T-helper 22 cell (primary cell): ENCODE measurements at regions not wholly inside any gene's neighbourhood (a gene's known extent, or its start where the extent isn't known, plus 50 kb on each side); places are given as distances from the start of the nearest gene placed in this dataset.

Experiments used
- DNase-seq: peaks from one replicate; pipeline ENCODE4 v3.0.0-alpha.2; 2020; ENCODE audit warnings: low read depth

- DNase-seq, result no peak
Measured at GRCh38 chr1:232445361-232446106, 184.4 kb downstream of the SIPA1L2 start.

GRCh38 chr1:232443372-232443771 is 186.6 kb downstream of the SIPA1L2 start:
- DNase-seq, result no peak

- no peak for DNase-seq
Measured at GRCh38 chr1:232441036-232441411, 188.9 kb downstream of the SIPA1L2 start.

- no peak for DNase-seq
Measured at GRCh38 chr1:232440325-232441035, 189.5 kb downstream of the SIPA1L2 start.

GRCh38 chr1:232439011-232439410 is 190.9 kb downstream of the SIPA1L2 start:
- DNase-seq, result no peak

- DNase-seq, result no peak
Measured at GRCh38 chr1:232438476-232438875, 191.5 kb downstream of the SIPA1L2 start.

- no peak for DNase-seq
Measured at GRCh38 chr1:232437510-232437909, 192.4 kb downstream of the SIPA1L2 start.

GRCh38 chr1:232435729-232436128 is 194.2 kb downstream of the SIPA1L2 start:
- no peak for DNase-seq

GRCh38 chr1:232432313-232432712 is 197.6 kb downstream of the SIPA1L2 start:
- no peak for DNase-seq

GRCh38 chr1:232431748-232432147 is 198.2 kb downstream of the SIPA1L2 start:
- no peak for DNase-seq

GRCh38 chr1:232431326-232431725 is 198.6 kb downstream of the SIPA1L2 start:
- DNase-seq, result no peak

GRCh38 chr1:232430467-232430866 is 199.5 kb downstream of the SIPA1L2 start:
- no peak for DNase-seq

GRCh38 chr1:232428786-232429530 is 201.0 kb downstream of the SIPA1L2 start:
- no peak for DNase-seq

GRCh38 chr1:232428036-232428645 is 201.8 kb downstream of the SIPA1L2 start:
- no peak for DNase-seq

- no peak for DNase-seq
Measured at GRCh38 chr1:232426801-232427200, 203.1 kb downstream of the SIPA1L2 start.

GRCh38 chr1:232425421-232425820 is 204.5 kb downstream of the SIPA1L2 start:
- DNase-seq, result no peak

GRCh38 chr1:232423591-232423990 is 206.3 kb downstream of the SIPA1L2 start:
- no peak for DNase-seq

- no peak for DNase-seq
Measured at GRCh38 chr1:232422898-232423297, 207.0 kb downstream of the SIPA1L2 start.

- DNase-seq, result no peak
Measured at GRCh38 chr1:232422098-232422497, 207.8 kb downstream of the SIPA1L2 start.

- DNase-seq, result no peak
Measured at GRCh38 chr1:232421143-232421796, 208.7 kb downstream of the SIPA1L2 start.

- no peak for DNase-seq
Measured at GRCh38 chr1:232417636-232418248, 212.2 kb downstream of the SIPA1L2 start.
